GM18868 (cell line): ENCODE measurements at regions not wholly inside any gene's neighbourhood (a gene's known extent, or its start where the extent isn't known, plus 50 kb on each side); places are given as distances from the start of the nearest gene placed in this dataset.
"Not testable (repeated sequence)": the region's sequence is repeated elsewhere in the genome, so short reads cannot be mapped to it uniquely, and the experiment has no call there.

Experiments used
- ATAC-seq: cut with Tn5 transposase; IDR thresholded peaks from one replicate; pipeline ENCODE4 v1.9.1; 2021; ENCODE audit warnings: mild to moderate bottlenecking, moderate library complexity; ENCODE audit not compliant: unreplicated experiment

GRCh38 chr15:26280281-26280680 is 417.2 kb upstream of the ATP10A start:
- ATAC-seq = no peak

DNA sequence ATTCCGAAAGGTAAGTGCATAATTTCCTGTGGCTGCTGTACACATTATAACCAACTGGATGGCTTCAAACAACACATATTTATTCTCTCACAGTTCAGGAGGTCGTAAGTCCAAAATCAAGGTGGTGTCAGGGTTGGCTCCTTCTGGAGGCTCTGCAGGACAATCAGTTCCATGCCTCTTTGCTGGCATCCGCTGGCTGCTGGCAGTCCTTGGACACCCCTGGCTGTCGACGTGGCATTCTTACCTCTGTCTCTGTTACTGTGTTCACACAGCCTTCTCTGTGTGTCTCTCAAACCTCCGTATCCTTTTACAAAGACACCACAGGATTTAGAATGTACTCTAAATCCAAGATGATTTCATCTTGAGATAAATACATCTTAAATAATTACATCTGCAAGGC is 398.8 kb upstream of the ATP10A start:
- ATAC-seq = no peak

GRCh38 chr15:26261413-26261812 is 398.3 kb upstream of the ATP10A start:
- no peak for ATAC-seq

- peak; percentile 63 for ATAC-seq
Measured at GRCh38 chr15:26260517-26261133, 397.5 kb upstream of the ATP10A start.

DNA sequence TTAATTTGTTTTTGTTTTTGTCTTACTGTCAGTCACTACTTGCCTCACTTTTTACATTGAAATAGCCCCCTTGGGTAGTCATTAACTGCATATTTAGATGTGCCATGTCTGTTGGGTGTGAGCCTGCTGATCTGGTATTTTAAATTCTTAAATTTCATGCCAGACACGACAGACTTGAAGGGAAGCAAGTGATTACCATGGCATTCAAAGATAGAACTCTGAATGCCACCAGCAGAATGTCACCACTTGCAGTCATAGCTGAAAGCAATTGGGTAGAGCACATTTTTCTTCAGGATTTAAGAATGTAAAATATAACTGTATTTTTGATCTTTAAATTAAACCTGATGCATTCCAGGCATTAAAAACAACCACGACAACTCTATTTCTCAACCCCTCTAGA is 396.5 kb upstream of the ATP10A start:
- no peak for ATAC-seq

DNA sequence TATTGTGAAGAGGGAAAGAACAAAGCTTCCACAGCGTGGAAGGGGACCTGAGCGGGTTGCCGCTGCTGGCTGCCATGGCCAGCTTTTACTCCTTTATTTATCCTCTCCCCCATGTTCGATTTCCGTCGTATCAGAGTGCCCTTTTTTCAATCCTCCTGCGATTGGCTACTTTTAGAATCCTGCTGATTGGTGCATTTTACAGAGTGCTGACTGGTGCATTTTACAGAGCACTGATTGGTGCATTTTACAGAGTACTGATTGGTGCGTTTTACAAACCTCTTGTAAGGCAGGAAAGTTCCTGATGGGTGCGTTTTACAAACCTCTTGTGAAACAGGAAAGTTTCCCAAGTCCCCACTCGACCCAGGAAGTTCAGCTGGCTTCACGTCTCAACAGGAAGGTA is 381.7 kb upstream of the ATP10A start:
- not testable (repeated sequence) for ATAC-seq

GRCh38 chr15:26243382-26243781 is 380.3 kb upstream of the ATP10A start:
- ATAC-seq = no peak

DNA sequence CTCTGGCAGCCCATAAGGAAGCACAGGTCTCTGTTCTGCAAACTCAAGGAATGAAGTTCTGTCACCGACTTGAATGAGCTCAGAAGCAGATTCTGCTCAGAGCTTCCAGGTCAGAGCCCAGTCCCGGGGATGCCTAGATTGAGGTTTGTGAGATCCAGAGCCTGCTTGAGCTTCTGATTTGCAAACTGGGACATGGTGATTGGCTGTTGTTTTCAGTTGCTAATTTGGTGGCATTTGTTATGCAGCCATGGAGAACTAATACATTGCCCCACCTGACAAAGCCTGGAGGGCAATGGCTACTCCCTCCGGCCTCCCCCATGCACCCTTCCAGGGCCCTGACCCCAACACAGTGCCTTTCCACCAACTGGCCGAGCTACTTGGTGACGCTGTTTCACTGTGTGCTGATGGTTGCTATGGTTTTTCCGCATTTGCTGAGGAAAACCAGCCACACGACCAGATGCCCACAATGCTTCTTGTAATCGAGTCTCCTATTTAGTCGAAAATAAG is 379.5 kb upstream of the ATP10A start:
- ATAC-seq = no peak

GRCh38 chr15:26235864-26236263 is 372.7 kb upstream of the ATP10A start:
- no peak for ATAC-seq

GRCh38 chr15:26234976-26235767 is 372.0 kb upstream of the ATP10A start:
- ATAC-seq = no peak

DNA sequence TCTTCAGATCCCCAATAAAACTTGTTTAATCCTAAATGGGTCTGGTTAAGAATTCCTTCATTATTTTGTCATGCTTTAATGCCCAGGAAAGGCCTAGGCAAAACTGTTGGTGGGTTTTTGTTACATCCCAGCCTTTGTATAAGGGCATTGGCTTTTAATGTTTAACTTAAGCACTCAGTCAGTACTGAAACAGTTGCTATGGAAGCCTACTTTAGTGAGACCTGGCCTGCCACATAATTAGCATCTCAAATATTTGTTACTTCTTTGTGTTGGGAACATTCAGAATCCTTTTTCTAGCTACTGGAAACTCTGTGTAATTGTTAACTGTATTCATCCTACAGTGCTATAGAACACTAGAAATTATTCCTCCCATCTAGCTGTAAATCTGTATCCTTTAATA is 369.6 kb upstream of the ATP10A start:
- ATAC-seq = no peak

GRCh38 chr15:26231096-26231495 is 368.0 kb upstream of the ATP10A start:
- ATAC-seq = no peak

GRCh38 chr15:26224266-26224665 is 361.1 kb upstream of the ATP10A start:
- no peak for ATAC-seq

GRCh38 chr15:26223720-26224119 is 360.6 kb upstream of the ATP10A start:
- ATAC-seq = no peak

- ATAC-seq = no peak
Measured at GRCh38 chr15:26222781-26223180, 359.7 kb upstream of the ATP10A start.

DNA sequence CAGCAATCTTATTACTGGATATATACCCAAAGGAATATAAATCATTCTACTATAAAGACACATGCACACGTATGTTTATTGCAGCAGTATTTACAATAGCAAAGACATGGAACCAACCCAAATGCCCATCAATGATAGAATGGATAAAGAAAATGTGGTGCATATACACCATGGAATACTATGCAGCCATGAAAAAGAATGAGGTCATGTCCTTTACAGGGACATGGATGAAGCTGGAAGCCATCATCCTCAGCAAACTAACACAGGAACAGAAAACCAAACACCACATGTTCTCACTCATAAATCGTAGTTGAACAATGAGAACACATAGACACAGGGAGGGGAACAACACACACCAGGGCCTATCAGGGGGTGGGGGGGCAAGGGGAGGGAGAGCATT is 353.9 kb upstream of the ATP10A start:
- not testable (repeated sequence) for ATAC-seq

- ATAC-seq = no peak
Measured at GRCh38 chr15:26214290-26214689, 351.2 kb upstream of the ATP10A start.

GRCh38 chr15:26213427-26213826 is 350.3 kb upstream of the ATP10A start:
- ATAC-seq = no peak

GRCh38 chr15:26212109-26212508 is 349.0 kb upstream of the ATP10A start:
- ATAC-seq = no peak

- no peak for ATAC-seq
Measured at GRCh38 chr15:26210980-26211379, 347.9 kb upstream of the ATP10A start.

DNA sequence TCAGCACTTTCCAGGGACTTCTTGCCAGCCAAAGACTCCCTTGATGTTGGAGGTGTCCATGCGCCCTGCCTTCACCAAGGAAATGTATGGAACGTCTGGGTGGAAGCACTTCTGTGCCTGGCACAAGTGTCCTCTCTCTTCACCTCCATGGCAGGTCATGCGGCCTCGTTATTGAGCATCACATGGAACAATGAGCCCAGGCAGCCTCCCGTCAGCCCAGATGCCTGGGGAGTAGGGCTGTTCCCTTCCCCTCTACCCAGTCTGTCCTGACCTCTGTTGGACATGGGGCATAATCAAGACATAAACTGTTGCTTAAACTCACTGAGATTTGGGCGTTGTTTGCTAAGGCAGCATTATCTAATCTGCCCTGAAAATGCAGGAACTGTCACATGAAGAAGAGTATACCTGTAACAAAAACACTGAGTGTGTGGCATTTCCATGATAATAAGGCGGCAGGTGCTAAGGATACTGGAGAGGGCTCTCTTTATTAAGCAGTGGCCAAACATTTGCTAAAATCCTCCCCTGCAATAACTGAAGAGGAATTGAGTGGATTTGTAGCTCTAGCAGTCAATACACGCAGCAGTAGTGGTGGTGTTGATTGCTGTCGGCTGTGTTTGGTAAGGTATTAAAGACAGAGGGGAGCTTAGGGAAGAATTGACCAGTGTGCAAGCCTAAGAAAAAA is 338.2 kb upstream of the ATP10A start:
- no peak for ATAC-seq

DNA sequence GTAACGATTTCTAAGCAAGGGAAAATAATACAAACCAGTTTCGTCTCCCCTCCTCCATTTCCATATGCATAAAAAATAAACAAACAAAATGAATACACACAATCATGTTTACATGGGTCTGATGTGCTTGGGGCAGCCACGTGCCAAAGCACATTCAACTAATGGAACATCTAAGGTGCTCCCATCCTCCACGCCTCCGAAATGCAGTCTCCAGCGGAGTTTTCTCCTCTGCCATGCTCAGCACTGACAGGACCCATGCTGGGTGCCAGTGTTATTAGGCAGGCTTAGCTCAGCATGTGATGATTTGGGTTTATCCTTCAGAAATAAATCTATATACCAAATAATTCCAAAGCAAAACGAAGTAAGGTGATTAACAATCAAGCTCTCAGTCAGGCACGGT is 337.3 kb upstream of the ATP10A start:
- ATAC-seq = no peak
